PFSK-1 (cell line): ENCODE measurements at regions not wholly inside any gene's neighbourhood (a gene's known extent, or its start where the extent isn't known, plus 50 kb on each side); places are given as distances from the start of the nearest gene placed in this dataset.

ENCODE experiments used
- FOXP2 ChIP-seq: optimal IDR thresholded peaks from 2 replicates; pipeline ENCODE3; 2011; ENCODE audit warnings: borderline replicate concordance, control low read depth, inconsistent platforms; ENCODE audit not compliant: insufficient read depth; ENCODE audit errors: extremely low read length, extremely low read depth
- POLR2AphosphoS5 ChIP-seq: IDR thresholded peaks from 2 replicates; pipeline ENCODE4 v1.6.1; 2012; ENCODE audit warnings: low read depth, mild to moderate bottlenecking, control low read depth, low read length, moderate library complexity
- SIN3A ChIP-seq: IDR thresholded peaks from 2 replicates; pipeline ENCODE4 v1.6.1; 2012; ENCODE audit warnings: mild to moderate bottlenecking, low read length, moderate library complexity, borderline replicate concordance; ENCODE audit not compliant: insufficient read depth
- TAF1 ChIP-seq: IDR thresholded peaks from 2 replicates; pipeline ENCODE4 v1.6.1; 2012; ENCODE audit warnings: low read length, control low read depth, borderline replicate concordance; ENCODE audit not compliant: insufficient read depth
- TF ChIP-seq, protein P1 (sequence below), 2 experiments: IDR thresholded peaks; 2 replicates each; pipeline versions ENCODE4 v1.6.1 to v1.8.0; 2011 to 2012; ENCODE audit warnings: low read depth in 2 of 2, low read length in 2 of 2, control low read depth in 1 of 2, inconsistent platforms in 1 of 2, mild to moderate bottlenecking in 1 of 2, moderate library complexity in 1 of 2; ENCODE audit not compliant: insufficient read depth in 1 of 2

DNA sequence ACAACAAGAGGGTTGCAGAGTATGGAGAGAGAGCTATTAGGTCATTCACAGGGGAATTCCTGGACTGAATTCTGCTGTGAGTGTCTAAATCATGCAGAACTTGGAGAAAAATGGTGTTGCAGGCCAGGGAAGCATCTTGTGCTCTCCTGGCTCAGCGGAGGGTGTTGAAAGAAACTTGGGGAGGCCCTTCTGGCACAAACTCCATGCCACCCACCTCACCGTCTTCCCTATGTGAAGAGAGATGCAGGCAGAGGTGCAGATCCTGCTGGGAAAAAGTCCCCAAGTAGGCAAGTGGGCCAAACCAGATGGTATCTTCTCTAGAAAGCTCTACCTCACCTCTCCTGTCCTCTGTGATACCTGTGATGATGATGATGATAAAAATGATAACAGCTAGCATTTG, 604.3 kb upstream of the API5 start:
- TF ChIP-seq FOXP2 (no peak), SIN3A (no peak), TAF1 (no peak), POLR2AphosphoS5 (no peak)
- TF ChIP-seq, protein P1, sequence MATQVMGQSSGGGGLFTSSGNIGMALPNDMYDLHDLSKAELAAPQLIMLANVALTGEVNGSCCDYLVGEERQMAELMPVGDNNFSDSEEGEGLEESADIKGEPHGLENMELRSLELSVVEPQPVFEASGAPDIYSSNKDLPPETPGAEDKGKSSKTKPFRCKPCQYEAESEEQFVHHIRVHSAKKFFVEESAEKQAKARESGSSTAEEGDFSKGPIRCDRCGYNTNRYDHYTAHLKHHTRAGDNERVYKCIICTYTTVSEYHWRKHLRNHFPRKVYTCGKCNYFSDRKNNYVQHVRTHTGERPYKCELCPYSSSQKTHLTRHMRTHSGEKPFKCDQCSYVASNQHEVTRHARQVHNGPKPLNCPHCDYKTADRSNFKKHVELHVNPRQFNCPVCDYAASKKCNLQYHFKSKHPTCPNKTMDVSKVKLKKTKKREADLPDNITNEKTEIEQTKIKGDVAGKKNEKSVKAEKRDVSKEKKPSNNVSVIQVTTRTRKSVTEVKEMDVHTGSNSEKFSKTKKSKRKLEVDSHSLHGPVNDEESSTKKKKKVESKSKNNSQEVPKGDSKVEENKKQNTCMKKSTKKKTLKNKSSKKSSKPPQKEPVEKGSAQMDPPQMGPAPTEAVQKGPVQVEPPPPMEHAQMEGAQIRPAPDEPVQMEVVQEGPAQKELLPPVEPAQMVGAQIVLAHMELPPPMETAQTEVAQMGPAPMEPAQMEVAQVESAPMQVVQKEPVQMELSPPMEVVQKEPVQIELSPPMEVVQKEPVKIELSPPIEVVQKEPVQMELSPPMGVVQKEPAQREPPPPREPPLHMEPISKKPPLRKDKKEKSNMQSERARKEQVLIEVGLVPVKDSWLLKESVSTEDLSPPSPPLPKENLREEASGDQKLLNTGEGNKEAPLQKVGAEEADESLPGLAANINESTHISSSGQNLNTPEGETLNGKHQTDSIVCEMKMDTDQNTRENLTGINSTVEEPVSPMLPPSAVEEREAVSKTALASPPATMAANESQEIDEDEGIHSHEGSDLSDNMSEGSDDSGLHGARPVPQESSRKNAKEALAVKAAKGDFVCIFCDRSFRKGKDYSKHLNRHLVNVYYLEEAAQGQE (IDR thresholded peaks at IDR 0.05; ENCODE audit: insufficient read depth in 1 of 2, low read depth in 2 of 2, low read length in 2 of 2): no peak

DNA sequence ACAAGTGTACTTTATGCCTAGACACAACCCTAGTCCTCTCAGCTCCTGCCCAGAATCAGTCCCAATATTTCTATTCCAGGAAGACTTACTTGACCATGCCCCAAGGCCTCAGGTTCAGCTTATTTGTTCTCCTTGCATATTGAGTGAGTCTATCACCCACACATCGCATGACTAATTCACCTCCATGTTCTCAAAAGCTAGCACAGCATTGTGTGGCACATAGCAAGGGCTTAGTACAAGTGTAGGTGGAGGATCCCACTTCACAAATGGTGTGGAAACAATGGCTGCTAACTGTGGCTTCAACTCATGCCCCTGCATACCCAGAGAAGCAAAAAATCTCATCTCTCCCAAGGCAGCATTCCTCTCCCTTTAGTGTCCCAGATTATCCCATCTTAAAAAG, 602.6 kb upstream of the API5 start:
- no peak for TF ChIP-seq POLR2AphosphoS5

DNA sequence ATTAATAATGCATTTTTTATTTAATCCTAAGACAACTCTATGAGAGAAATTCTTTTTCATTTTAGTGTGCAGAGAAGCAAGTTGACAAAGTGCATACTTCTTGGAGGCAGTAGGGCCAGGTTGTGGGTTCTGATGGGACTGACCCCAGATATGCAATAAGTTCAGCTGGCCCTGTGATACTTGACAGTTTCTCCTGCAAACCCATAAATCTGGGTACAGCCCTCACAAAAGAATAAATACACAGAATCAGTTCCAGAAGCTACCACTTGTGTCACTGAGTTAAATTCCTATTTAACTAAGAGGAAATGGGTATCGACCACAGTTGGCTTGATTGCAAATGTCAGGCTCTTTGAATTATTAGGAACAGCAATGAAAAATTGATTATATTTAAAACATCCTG, 598.5 kb upstream of the API5 start:
- no peak for TF ChIP-seq FOXP2
- no peak for TF ChIP-seq TAF1
- no peak for TF ChIP-seq SIN3A
- TF ChIP-seq POLR2AphosphoS5: no peak
- TF ChIP-seq, protein P1 (IDR thresholded peaks at IDR 0.05; ENCODE audit: insufficient read depth in 1 of 2, low read depth in 2 of 2, low read length in 2 of 2): no peak

DNA sequence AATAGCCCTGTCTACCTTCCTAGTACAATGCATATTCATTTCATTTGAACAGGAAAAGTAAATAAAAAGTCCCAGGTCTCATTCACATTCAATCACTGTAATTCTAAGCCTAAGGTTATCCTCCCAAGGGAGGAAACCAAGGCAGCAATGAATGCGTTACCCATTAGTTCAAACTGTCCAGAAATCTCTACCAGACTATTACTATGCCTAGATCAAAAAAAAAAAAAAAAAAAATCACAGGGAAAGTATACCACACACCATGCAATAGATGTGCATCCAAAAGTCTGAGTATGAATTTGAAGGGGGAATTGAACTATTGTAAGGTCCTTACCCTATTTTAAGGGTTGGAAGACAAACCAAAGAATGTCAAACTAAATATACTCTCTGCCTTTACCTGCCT, 598.0 kb upstream of the API5 start:
- TF ChIP-seq, protein P1 (IDR thresholded peaks at IDR 0.05; ENCODE audit: insufficient read depth in 1 of 2, low read depth in 2 of 2, low read length in 2 of 2): no peak
- no peak for TF ChIP-seq SIN3A
- TF ChIP-seq TAF1: no peak

DNA sequence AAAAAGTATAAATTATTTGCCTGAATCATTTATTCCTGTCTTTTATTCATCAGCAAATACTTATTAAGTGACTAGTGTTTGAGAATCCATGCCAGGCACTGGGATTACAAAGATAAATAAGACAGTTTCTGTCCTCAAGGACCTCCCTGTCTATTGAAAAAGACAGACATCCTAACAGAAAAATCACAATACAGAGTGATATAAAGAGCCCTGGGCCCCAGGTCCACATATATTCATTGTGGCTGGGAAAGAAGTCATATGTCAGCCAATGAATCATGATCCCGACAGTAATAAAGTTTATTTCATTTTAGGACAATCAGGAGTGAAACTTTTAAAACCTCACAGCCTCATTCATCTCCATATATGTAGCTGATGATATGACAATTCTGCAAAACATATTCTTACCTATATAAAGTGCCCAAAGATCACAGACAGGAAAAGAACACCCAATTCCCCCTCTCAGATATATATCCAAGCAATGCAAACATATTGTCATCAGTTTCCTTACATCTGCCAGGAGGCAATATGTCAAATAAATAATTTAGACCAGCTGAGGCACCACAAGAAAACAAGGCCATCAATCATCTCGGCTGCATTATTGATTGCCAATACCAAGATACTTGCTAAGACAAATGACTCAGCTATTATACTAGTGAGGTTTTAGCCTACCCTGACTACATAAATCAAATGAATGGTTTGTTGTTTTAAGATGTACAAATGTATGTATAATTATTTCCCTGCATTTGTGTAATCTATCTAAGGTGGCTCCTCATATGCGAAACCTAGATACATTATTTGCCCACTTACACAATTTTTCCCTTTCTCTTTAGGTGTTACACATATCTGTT, 590.9 kb upstream of the API5 start:
- TF ChIP-seq, protein P1 (IDR thresholded peaks at IDR 0.05; ENCODE audit: insufficient read depth in 1 of 2, low read depth in 2 of 2, low read length in 2 of 2): no peak
- TF ChIP-seq FOXP2 (no peak), SIN3A (no peak), TAF1 (no peak), POLR2AphosphoS5 (no peak)
